ENCODE measurements at regions not wholly inside any gene's neighbourhood (a gene's known extent, or its start where the extent isn't known, plus 50 kb on each side); places are given as distances from the start of the nearest gene placed in this dataset.

DNA sequence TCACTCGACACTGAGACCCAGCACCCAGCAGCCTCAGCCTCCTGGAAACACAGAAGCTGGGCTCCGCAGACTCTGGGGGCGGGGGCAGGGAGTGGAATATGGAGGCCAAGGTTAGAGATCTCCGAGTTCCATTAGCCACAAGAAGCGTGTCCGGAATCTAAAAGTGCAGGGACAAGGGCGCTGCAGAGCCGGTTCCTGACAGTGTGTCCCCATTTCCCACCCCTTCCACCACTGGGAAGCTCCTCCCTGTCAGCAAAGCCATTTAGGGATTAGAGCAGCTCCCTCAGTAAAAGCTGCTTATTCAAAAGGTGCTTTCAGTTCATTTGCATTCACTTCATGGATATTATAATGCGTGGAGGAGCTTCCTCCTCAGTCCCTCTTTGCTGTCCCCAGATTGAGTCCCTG is 74.1 kb upstream of the HSPA9 start:
- H3K79me2 ChIP-seq (ENCODE audit: low read depth): no peaks in the 10 kb centered on the region
- no peak overlapping the region for H3K4me2 ChIP-seq
- intact Hi-C loops (cut with micrococcal nuclease; ENCODE audit: unreplicated experiment): loop anchor here (10.0 kb wide), 1 partner anchor 255 kb away; no protein-coding TSS in a partner anchor
- H3K27me3 ChIP-seq (ENCODE audit: insufficient read depth, low read depth): no peaks in the 10 kb centered on the region
- H4K20me1 ChIP-seq (ENCODE audit: insufficient read depth): no peaks in the 10 kb centered on the region
- no peaks in the 10 kb centered on the region for H3K9me2 ChIP-seq (ENCODE audit: insufficient read depth)
- H3K4me1 ChIP-seq (replicated peaks; ENCODE audit: insufficient read depth): peaks cover 8% of the 10 kb centered on the region
- H3K4me3 ChIP-seq: no peak overlapping the region
- ChIA-PET CTCF (no interaction called here), POLR2A (ENCODE audit: unreplicated experiment) (interaction anchor here (0.6 kb wide), 2 partner anchors 103 to 263 kb away, joined by 3 to 4 read pairs; no protein-coding TSS in a partner anchor)
- no peaks in the 10 kb centered on the region for H3K36me3 ChIP-seq (ENCODE audit: low read depth)
- no peaks in the 10 kb centered on the region for H3K9me3 ChIP-seq (ENCODE audit: insufficient read depth, low read depth)
- H2AFZ ChIP-seq: no peak overlapping the region
- TF ChIP-seq, protein P1, sequence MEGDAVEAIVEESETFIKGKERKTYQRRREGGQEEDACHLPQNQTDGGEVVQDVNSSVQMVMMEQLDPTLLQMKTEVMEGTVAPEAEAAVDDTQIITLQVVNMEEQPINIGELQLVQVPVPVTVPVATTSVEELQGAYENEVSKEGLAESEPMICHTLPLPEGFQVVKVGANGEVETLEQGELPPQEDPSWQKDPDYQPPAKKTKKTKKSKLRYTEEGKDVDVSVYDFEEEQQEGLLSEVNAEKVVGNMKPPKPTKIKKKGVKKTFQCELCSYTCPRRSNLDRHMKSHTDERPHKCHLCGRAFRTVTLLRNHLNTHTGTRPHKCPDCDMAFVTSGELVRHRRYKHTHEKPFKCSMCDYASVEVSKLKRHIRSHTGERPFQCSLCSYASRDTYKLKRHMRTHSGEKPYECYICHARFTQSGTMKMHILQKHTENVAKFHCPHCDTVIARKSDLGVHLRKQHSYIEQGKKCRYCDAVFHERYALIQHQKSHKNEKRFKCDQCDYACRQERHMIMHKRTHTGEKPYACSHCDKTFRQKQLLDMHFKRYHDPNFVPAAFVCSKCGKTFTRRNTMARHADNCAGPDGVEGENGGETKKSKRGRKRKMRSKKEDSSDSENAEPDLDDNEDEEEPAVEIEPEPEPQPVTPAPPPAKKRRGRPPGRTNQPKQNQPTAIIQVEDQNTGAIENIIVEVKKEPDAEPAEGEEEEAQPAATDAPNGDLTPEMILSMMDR (conservative IDR thresholded peaks at IDR 0.05): no peak
- no peak for TF ChIP-seq EZH2 (IDR thresholded peaks at IDR 0.05; ENCODE audit: low read depth)
- no peak overlapping the region for H3K27ac ChIP-seq
- peaks cover 4% of the 10 kb centered on the region; the same call in 1 of the 2 replicates for H3F3A ChIP-seq (ENCODE audit: insufficient read depth, low read depth)
- BruUV-seq (replicated peaks): no TSS peak
- DNase-seq: no peak

DNA sequence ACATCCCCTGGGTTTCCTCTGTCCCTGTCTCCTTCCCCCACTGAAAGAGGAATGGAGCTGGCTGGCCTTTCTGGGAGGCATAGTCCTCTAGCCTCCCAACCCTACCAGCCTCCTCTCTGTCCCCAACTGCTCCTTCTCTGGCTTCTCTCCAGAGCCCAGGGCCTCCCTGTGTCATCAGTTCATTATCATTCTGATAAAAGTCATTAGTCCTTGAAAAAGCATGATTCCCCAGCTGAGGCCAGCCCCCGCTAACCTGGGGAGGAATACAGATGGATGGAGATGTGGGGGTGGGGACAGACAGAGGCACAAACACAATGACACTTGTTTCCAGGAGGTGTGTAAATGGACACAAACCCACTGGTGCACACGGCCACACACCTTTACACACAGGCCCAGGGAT is 73.6 kb upstream of the HSPA9 start:
- intact Hi-C loops (cut with micrococcal nuclease; ENCODE audit: unreplicated experiment): loop anchor here (10.0 kb wide), 1 partner anchor 256 kb away; no protein-coding TSS in a partner anchor
- peaks cover 4% of the 10 kb centered on the region; the same call in 1 of the 2 replicates for H3F3A ChIP-seq (ENCODE audit: insufficient read depth, low read depth)

DNA sequence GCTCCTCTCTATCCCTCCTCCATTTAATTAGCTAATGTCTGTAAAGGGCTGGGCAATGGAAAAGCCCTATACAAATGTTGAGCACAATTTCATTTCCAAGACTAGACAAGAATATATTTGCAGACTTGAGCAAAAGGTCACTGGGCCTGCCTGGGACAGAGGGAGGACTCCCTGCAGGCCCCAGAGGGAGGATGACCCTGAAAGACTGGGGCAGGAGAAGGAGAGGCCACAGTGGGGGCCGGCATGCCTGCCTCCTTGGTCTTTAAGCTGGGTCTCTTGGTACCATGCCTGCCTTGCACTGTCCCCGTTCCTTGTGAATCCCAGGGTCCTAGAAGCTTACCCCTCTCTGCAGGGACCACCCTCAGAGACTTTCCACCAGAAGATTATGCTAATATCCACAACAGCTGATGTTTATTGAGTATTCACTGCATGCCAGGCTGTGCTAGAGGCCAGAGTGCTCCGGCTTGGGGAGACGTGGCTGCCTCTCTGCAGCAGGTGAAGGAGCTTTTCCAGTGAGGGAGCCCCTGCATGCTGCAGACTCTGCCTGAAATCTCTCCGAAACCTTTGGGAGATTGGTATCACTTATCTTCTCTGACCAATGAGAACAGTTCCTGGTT is 72.7 kb upstream of the HSPA9 start:
- Histone ChIP-seq H4K20me1 (ENCODE audit: insufficient read depth) (no peaks in the 10 kb centered on the region), H2AFZ (no peak overlapping the region), H3K4me1 (replicated peaks; ENCODE audit: insufficient read depth) (no peaks in the 10 kb centered on the region), H3K36me3 (ENCODE audit: low read depth) (no peaks in the 10 kb centered on the region), H3K4me3 (no peak overlapping the region), H3K79me2 (ENCODE audit: low read depth) (no peaks in the 10 kb centered on the region), H3K27me3 (ENCODE audit: insufficient read depth, low read depth) (no peaks in the 10 kb centered on the region), H3K9me2 (ENCODE audit: insufficient read depth) (no peaks in the 10 kb centered on the region), H3K27ac (no peak overlapping the region), H3K9me3 (ENCODE audit: insufficient read depth, low read depth) (no peaks in the 10 kb centered on the region), H3F3A (ENCODE audit: insufficient read depth, low read depth) (no peaks in the 10 kb centered on the region), H3K4me2 (no peak overlapping the region)
- no TSS peak for BruUV-seq (replicated peaks)
- TF ChIP-seq EZH2 (IDR thresholded peaks at IDR 0.05; ENCODE audit: low read depth): no peak
- TF ChIP-seq, protein P1 (conservative IDR thresholded peaks at IDR 0.05): no peak
- no peak for DNase-seq
- intact Hi-C loops (cut with micrococcal nuclease; ENCODE audit: unreplicated experiment): loop anchor here (10.0 kb wide), 1 partner anchor 257 kb away; no protein-coding TSS in a partner anchor
- ChIA-PET POLR2A (ENCODE audit: unreplicated experiment) (interaction anchor here (0.6 kb wide), 1 partner anchor 415 kb away, joined by 3 read pairs; no protein-coding TSS in a partner anchor), CTCF (no interaction called here)

More for the DNA sequence above, 73.6 kb upstream of the HSPA9 start:
- no peak for TF ChIP-seq EZH2 (IDR thresholded peaks at IDR 0.05; ENCODE audit: low read depth)
- TF ChIP-seq, protein P1 (conservative IDR thresholded peaks at IDR 0.05): no peak
- BruUV-seq (replicated peaks): no TSS peak
- Histone ChIP-seq H3K36me3 (ENCODE audit: low read depth) (no peaks in the 10 kb centered on the region), H4K20me1 (ENCODE audit: insufficient read depth) (no peaks in the 10 kb centered on the region), H2AFZ (no peak overlapping the region), H3K9me3 (ENCODE audit: insufficient read depth, low read depth) (no peaks in the 10 kb centered on the region), H3K9me2 (ENCODE audit: insufficient read depth) (no peaks in the 10 kb centered on the region), H3K79me2 (ENCODE audit: low read depth) (no peaks in the 10 kb centered on the region), H3K4me2 (no peak overlapping the region), H3K4me3 (no peak overlapping the region), H3K27ac (no peak overlapping the region), H3K27me3 (ENCODE audit: insufficient read depth, low read depth) (no peaks in the 10 kb centered on the region), H3K4me1 (replicated peaks; ENCODE audit: insufficient read depth) (peaks cover 3% of the 10 kb centered on the region)
- no peak for DNase-seq
- ChIA-PET CTCF (no interaction called here), POLR2A (ENCODE audit: unreplicated experiment) (interaction anchor here (0.6 kb wide), 2 partner anchors 104 to 414 kb away, joined by 3 to 4 read pairs; no protein-coding TSS in a partner anchor)

Data from PC-9 (cell line).